Fibroblast of mammary gland (primary cell): ENCODE measurements at regions not wholly inside any gene's neighbourhood (a gene's known extent, or its start where the extent isn't known, plus 50 kb on each side); places are given as distances from the start of the nearest gene placed in this dataset.

Source experiments
- DNase-seq: peaks from one replicate; pipeline ENCODE4 v3.0.0-alpha.2; 2010; ENCODE audit warnings: low read depth
- H3K4me3 ChIP-seq: 2 replicates; pipeline ENCODE4 v1.5.1; 2011; ENCODE audit warnings: low read depth, mild to moderate bottlenecking, low read length, moderate library complexity; ENCODE audit not compliant: control insufficient read depth
- TF ChIP-seq, protein P1 (sequence below): conservative IDR thresholded peaks from 2 replicates; pipeline ENCODE4 v1.5.1; 2011; ENCODE audit warnings: low read depth, low read length, inconsistent platforms; ENCODE audit not compliant: control insufficient read depth, insufficient read depth

DNA sequence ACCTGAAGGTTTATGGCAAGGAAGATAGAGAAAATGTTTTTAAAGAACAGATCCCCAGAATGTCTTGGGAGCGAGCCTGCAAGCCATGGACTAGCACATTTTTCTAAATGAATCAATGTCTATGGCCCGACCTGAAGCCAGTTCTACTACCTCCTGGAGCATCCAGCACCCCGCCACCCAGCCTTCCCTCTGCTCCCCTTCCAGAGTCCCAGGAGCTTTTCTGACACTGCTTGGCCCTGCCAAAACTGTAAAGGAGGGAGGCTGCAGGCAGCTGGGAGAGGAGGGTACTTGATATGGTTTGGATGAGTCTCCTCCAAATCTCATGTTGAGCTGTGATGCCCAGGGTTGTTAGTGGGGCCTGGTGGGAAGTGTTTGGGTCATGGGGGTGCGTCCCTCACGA lies 95.5 kb upstream of the FZD10 start:
- TF ChIP-seq, protein P1, sequence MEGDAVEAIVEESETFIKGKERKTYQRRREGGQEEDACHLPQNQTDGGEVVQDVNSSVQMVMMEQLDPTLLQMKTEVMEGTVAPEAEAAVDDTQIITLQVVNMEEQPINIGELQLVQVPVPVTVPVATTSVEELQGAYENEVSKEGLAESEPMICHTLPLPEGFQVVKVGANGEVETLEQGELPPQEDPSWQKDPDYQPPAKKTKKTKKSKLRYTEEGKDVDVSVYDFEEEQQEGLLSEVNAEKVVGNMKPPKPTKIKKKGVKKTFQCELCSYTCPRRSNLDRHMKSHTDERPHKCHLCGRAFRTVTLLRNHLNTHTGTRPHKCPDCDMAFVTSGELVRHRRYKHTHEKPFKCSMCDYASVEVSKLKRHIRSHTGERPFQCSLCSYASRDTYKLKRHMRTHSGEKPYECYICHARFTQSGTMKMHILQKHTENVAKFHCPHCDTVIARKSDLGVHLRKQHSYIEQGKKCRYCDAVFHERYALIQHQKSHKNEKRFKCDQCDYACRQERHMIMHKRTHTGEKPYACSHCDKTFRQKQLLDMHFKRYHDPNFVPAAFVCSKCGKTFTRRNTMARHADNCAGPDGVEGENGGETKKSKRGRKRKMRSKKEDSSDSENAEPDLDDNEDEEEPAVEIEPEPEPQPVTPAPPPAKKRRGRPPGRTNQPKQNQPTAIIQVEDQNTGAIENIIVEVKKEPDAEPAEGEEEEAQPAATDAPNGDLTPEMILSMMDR: no peak
- no peak for DNase-seq
- H3K4me3 ChIP-seq: no peak overlapping the region

DNA sequence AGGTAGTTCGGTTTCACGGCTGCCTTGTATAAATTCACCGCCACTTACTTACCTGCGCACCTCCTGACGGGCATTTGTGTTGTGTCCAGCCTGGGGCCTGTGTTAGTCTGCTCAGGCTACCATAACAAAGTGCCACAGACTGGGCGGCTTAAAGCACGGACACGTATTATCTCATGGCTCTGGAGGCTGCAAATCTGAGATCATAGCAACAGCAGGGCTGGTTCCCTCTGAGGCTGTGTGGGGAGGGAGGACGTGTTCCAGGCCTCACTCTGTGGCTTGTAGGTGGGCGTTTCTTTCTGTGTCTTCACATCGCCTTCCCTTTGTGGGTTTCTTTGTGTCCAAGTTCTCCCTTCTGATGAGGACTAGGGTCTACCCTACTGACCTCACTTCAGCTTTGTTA lies 93.5 kb upstream of the FZD10 start:
- H3K4me3 ChIP-seq: no peak overlapping the region
- TF ChIP-seq, protein P1: no peak
- no peak for DNase-seq

DNA sequence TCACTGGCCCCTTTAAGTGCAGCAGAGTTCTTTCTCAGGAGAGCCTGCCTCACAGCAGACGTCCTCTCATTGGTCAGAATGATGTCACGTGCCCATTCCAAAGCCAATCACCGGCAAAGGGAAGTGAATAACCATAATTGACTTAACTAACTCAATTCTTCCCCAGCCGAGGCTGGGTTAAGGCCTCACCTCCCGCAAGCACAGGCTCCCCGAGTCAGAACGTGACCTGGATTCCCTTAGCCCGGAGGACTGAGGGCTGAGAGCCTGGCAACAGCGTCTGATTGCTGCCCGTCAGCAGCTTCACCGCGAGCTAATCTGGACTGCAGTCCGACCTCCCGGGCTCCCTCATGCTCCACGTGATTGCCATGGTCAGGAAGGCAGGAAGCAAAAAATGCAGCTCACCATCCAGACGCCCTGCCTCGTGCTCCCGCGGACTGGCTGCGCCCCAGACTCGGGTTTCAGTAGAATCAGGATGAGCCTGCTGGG lies 92.1 kb upstream of the FZD10 start:
- TF ChIP-seq, protein P1: no peak
- no peak for DNase-seq
- no peak overlapping the region for H3K4me3 ChIP-seq

DNA sequence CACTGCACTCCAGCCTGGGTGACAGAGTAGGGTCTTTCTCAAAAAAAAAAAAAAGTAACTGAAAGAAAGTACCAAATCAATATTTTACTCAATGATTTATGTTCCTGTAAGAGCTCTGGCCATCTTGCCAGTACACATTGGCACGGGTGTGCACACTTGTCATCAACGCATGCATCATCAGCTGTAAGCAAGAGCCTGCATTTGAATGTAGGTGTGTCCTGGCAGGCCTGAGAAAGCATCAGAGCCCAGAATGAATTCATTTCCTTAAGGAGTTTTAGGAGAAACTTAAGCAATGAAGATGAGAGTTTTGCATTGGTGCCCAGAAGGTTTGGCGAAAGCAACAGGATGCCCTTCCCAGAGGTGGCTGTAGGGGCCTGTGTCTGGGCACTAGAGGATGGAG lies 88.5 kb upstream of the FZD10 start:
- DNase-seq: no peak
- H3K4me3 ChIP-seq: no peak overlapping the region
- TF ChIP-seq, protein P1: no peak

DNA sequence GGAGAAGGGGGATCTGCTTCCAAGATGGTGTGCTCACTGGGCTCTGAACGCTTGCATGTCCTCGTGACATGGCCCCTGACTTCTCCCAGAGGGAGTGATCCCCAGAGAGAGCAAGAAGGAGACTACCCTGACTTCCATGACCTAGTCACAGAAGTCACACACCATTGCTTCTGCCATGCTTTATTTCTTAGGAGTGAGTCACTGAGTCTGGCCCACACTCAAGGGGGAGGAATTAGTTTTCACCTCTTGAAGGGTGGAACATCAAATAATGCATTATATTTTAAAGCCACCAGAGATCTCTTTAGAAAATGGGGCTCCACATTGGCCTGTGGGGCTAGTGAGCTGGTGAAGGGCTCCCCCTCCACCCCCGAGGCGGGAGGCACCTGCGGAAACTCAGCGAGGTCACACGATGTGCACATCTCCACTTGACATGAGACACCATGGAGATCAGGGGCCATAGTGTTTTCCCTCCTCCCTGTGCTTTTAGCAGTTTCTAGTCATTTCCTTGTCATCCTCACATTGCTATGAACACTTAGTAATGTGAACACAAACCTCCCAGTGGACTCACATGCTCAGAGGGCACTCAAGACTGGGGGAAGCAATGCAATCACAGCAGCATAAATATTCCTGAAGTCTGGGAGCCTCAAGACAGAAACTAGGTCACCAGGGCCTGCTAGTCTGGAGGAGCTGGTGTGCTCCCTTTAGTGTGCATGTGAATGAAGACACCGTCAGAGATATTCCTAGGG lies 87.4 kb upstream of the FZD10 start:
- DNase-seq: no peak
- no peak overlapping the region for H3K4me3 ChIP-seq
- TF ChIP-seq, protein P1: no peak

DNA sequence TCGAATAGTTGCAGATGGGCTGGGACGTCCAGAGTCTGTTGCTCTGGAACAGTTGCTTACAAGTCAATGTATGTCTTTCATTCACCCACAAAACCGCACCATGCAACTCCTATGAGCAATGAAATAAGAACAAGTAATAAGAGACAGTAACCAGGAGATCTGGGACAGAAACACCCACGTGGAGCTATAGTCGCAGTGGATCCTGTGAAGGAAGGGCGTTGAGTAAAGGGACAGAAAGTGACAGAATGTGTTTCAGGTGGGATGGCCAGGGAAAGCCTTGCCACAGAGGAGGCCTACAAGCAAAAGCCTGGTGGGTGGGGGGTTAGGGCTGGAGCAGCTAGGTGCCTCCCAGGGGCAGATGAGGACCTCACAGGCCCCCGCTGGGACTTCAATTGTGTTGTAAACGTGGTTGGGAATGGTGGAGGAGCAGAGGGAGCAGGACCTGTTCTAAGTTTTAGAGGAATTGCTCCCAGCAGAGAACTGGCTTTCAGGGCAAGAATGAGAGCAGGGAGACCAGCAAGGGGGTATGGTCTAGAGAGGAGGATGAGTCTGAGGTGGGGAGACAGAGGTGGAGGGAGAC lies 86.7 kb upstream of the FZD10 start:
- TF ChIP-seq, protein P1: no peak
- DNase-seq: no peak
- no peak overlapping the region for H3K4me3 ChIP-seq

DNA sequence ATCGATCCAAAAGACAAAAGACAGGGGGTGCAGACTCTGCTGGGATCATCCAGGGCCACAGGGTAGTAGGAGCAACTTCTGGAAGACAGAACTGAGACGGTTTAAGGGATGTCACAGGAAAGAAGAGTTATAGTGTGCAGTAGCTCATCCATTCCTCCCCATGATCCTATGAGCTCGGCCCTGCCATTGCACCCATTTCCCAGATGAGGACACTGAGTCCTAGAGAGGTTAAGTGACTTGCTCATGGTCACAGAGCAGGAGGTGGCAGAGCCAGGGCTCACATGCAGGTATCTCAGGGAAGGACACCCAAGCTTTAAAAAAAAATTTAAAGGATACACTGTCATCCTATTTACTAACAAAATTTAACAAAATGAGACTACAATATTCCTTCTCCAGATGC lies 86.1 kb upstream of the FZD10 start:
- TF ChIP-seq, protein P1: no peak
- DNase-seq: no peak
- H3K4me3 ChIP-seq: no peak overlapping the region
